A549 (cell line): ENCODE measurements at regions not wholly inside any gene's neighbourhood (a gene's known extent, or its start where the extent isn't known, plus 50 kb on each side); places are given as distances from the start of the nearest gene placed in this dataset.
"Not testable (repeated sequence)": the region's sequence is repeated elsewhere in the genome, so short reads cannot be mapped to it uniquely, and the experiment has no call there.

Experiments
- ATAC-seq, 2 experiments: fragments of 200-7000 bp in 1 of 2; fragments of >200 bp in 1 of 2; cut with Nextera tagmentation in 1 of 2; cut with Tn5 transposase in 1 of 2; 3 replicates each; pipeline versions ENCODE4 v1.8.0 to v1.9.1; 2018 to 2020; ENCODE audit warnings: mild to moderate bottlenecking in 1 of 2, moderate library complexity in 1 of 2
- CTCF ChIA-PET: fragments of 300-600 bp; sonication (Branson Sonifier 250); formaldehyde crosslinking; extraction: SDS; loops from one replicate; lab custom pipeline; 2021; ENCODE audit warnings: antibody characterized with exemption, inconsistent platforms; lab: Yijun Ruan, JAX
- POLR2A ChIA-PET: fragments of 350-600 bp; formaldehyde crosslinking; extraction: SDS; loops from one replicate; lab custom pipeline; 2021; ENCODE audit warnings: antibody characterized with exemption, inconsistent platforms; lab: Yijun Ruan, JAX
- DNase-seq, 2 experiments: peaks; one replicate each; pipeline versions ENCODE4 v3.0.0 to v3.0.0-alpha.2; 2011 to 2016; ENCODE audit warnings: low read depth in 1 of 2, low spot score in 1 of 2
- FAIRE-seq: peaks from 2 replicates; lab custom pipeline; 2011; peaks lifted over from hg19 to GRCh38; lab: Jason Lieb, UNC
- H3K27ac ChIP-seq, 2 experiments: fragments of >200 bp; sonication (Bioruptor Twin); formaldehyde crosslinking; 3 replicates each; pipeline ENCODE4 v1.5.1; 2016 to 2017
- H3K4me1 ChIP-seq: fragments of >200 bp; sonication (Bioruptor Twin); formaldehyde crosslinking; 3 replicates; pipeline ENCODE4 v1.6.1; 2016
- H3K4me2 ChIP-seq: fragments of >200 bp; sonication (Bioruptor Twin); formaldehyde crosslinking; 3 replicates; pipeline ENCODE4 v1.6.1; 2016
- H3K4me3 ChIP-seq: fragments of >200 bp; sonication (Bioruptor Twin); formaldehyde crosslinking; 3 replicates; pipeline ENCODE4 v1.5.1; 2016
- H3K9me3 ChIP-seq: fragments of >200 bp; sonication (Bioruptor Twin); formaldehyde crosslinking; 3 replicates; pipeline ENCODE4 v1.6.1; 2016
- CBX2 ChIP-seq: fragments of 200-600 bp; sonication (generic); IDR thresholded peaks from 2 replicates; pipeline ENCODE4 v1.6.1; 2016; ENCODE audit warnings: low read depth, mild to moderate bottlenecking, borderline replicate concordance
- CEBPB ChIP-seq, 2 experiments: fragments of >200 bp in 1 of 2; sonication (Bioruptor Twin) in 1 of 2; formaldehyde crosslinking in 1 of 2; IDR thresholded peaks; 2 replicates each; pipeline ENCODE4 v1.6.1; 2012 to 2016
- E2F6 ChIP-seq: IDR thresholded peaks from 2 replicates; pipeline ENCODE4 v1.6.1; 2012; ENCODE audit warnings: low read depth, borderline replicate concordance
- EHMT2 ChIP-seq: fragments of 200-600 bp; sonication (generic); IDR thresholded peaks from 2 replicates; pipeline ENCODE4 v1.6.1; 2016; ENCODE audit warnings: antibody characterized with exemption, low read depth, mild to moderate bottlenecking, moderate library complexity
- EP300 ChIP-seq, 2 experiments: fragments of >200 bp; sonication (Bioruptor Twin); formaldehyde crosslinking; IDR thresholded peaks; 2 replicates in 1 of 2; 3 replicates in 1 of 2; pipeline ENCODE4 v1.6.1; 2016 to 2017
- FOSB ChIP-seq: fragments of 250-450 bp; sonication (Bioruptor Pico); IDR thresholded peaks from 2 replicates; pipeline ENCODE4 v1.5.0; 2020; ENCODE audit warnings: mild to moderate bottlenecking, moderate library complexity
- FOXS1 ChIP-seq: fragments of 250-450 bp; sonication (Bioruptor Pico); IDR thresholded peaks from 2 replicates; pipeline ENCODE4 v1.5.0; 2020; ENCODE audit warnings: mild to moderate bottlenecking, moderate library complexity
- HDAC2 ChIP-seq: fragments of 200-600 bp; sonication (generic); IDR thresholded peaks from 2 replicates; pipeline ENCODE4 v1.6.1; 2016
- HOXA7 ChIP-seq: fragments of 250-450 bp; sonication (Bioruptor Pico); IDR thresholded peaks from 2 replicates; pipeline ENCODE4 v1.5.0; 2020; ENCODE audit warnings: mild to moderate bottlenecking, moderate library complexity
- JUN ChIP-seq, 2 experiments: fragments of >200 bp; sonication (Bioruptor Twin); formaldehyde crosslinking; IDR thresholded peaks; 2 replicates in 1 of 2; 3 replicates in 1 of 2; pipeline ENCODE4 v1.6.1; 2016 to 2017
- MAX ChIP-seq: IDR thresholded peaks from 2 replicates; pipeline ENCODE4 v1.6.1; 2012
- MAZ ChIP-seq: fragments of 150-350 bp; IDR thresholded peaks from 2 replicates; pipeline ENCODE4 v1.6.1; 2014; ENCODE audit warnings: antibody characterized with exemption, low read depth, low read length, borderline replicate concordance
- NFE2L2 ChIP-seq: fragments of 150-350 bp; conservative IDR thresholded peaks from 2 replicates; pipeline ENCODE4 v1.6.1; 2014; ENCODE audit warnings: low read length
- NPAS2 ChIP-seq: fragments of 250-450 bp; sonication (Bioruptor Pico); IDR thresholded peaks from 2 replicates; pipeline ENCODE4 v1.8.0; 2022; ENCODE audit warnings: mild to moderate bottlenecking, moderate library complexity, borderline replicate concordance
- POLR2A ChIP-seq: IDR thresholded peaks from 2 replicates; pipeline ENCODE4 v1.6.1; 2012; ENCODE audit warnings: mild to moderate bottlenecking, low read length
- POLR2AphosphoS2 ChIP-seq: conservative IDR thresholded peaks from 2 replicates; pipeline ENCODE4 v1.6.1; 2012; ENCODE audit warnings: low read length, improper control_type of control experiment, inconsistent platforms
- RFX5 ChIP-seq: fragments of 450-650 bp; IDR thresholded peaks from 2 replicates; pipeline ENCODE4 v1.7.1; 2014; ENCODE audit warnings: antibody characterized with exemption, mild to moderate bottlenecking, moderate library complexity
- SREBF2 ChIP-seq: fragments of 450-650 bp; IDR thresholded peaks from 2 replicates; pipeline ENCODE4 v1.6.1; 2014; ENCODE audit warnings: mild to moderate bottlenecking, moderate library complexity
- TFCP2L1 ChIP-seq: fragments of 250-450 bp; sonication (Bioruptor Pico); IDR thresholded peaks from 2 replicates; pipeline ENCODE4 v1.5.0; 2021; ENCODE audit warnings: mild to moderate bottlenecking
- USF2 ChIP-seq: fragments of 450-650 bp; IDR thresholded peaks from 2 replicates; pipeline ENCODE4 v1.6.1; 2014; ENCODE audit warnings: antibody characterized with exemption
- ZC3H11A ChIP-seq: fragments of 450-650 bp; IDR thresholded peaks from 2 replicates; pipeline ENCODE4 v1.6.1; 2014; ENCODE audit warnings: antibody characterized with exemption, mild to moderate bottlenecking
- WGBS: methylation state at CpG from one replicate; pipeline ENCODE4 v1.1.6; 2017; ENCODE audit errors: missing lambda C conversion rate; 5-methylcytosine and 5-hydroxymethylcytosine counted together

GRCh38 chr15:99487337-99487730 is 78.5 kb upstream of the MEF2A start:
- no peaks in the 10 kb centered on the region for H3K9me3 ChIP-seq
- no peak for DNase-seq
- POLR2A ChIA-PET, result interaction anchor here (0.7 kb wide), 1 partner anchor 16 kb away, joined by 3 read pairs; no protein-coding TSS in a partner anchor
- CTCF ChIA-PET, result interaction anchor here (1.0 to 1.3 kb wide), 2 partner anchors 12 to 78 kb away, joined by 3 read pairs; no protein-coding TSS in a partner anchor
- no peak for TF ChIP-seq SREBF2
- TF ChIP-seq, all 56 proteins: peak for 0
- no peak for ATAC-seq
- Histone ChIP-seq H3K4me3 (peak overlapping the region; percentile 45; the same call in 2 of the 3 replicates), H3K4me2 (peak overlapping the region; percentile 76), H3K4me1 (peaks cover 13% of the 10 kb centered on the region), H3K27ac (peak overlapping the region; percentile 47 to 80; a peak in 4 of 6 replicates)
- 96% methylated on average over 5 of the region's 5 CpGs for WGBS
- FAIRE-seq, result no peak

GRCh38 chr15:99492275-99492674 is 73.5 kb upstream of the MEF2A start:
- H3K4me2 ChIP-seq, result no peak overlapping the region
- TF ChIP-seq USF2 (no peak), CBX2 (no peak), FOSB (no peak), RFX5 (no peak), POLR2AphosphoS2 (no peak), E2F6 (no peak), MAX (no peak)
- TF ChIP-seq, all 56 proteins: peak for 0
- FAIRE-seq (no peak), DNase-seq (no peak), ATAC-seq (no peak)
- H3K9me3 ChIP-seq, result peaks cover 4% of the 10 kb centered on the region; the same call in 1 of the 3 replicates
- no peak overlapping the region for H3K4me3 ChIP-seq
- ChIA-PET CTCF (interaction anchor here (0.7 to 1.5 kb wide), 3 partner anchors 12 to 19 kb away, joined by 3 to 4 read pairs (median 3); no protein-coding TSS in a partner anchor), POLR2A (no interaction called here)
- WGBS, result 63% methylated on average over 6 of the region's 6 CpGs
- H3K4me1 ChIP-seq, result peaks cover 2% of the 10 kb centered on the region
- H3K27ac ChIP-seq, result no peak overlapping the region

GRCh38 chr15:99492716-99493115 is 73.1 kb upstream of the MEF2A start:
- no peak for FAIRE-seq
- no peak overlapping the region for H3K4me2 ChIP-seq
- TF ChIP-seq HDAC2, result no peak
- no peak for TF ChIP-seq ZC3H11A
- no peak for TF ChIP-seq EHMT2
- no peak for TF ChIP-seq CEBPB (IDR thresholded peaks at IDR 0.05)
- no peak for TF ChIP-seq MAZ
- no peak for TF ChIP-seq FOXS1 (CRISPR knock-in tag)
- TF ChIP-seq NPAS2 (CRISPR knock-in tag), result no peak
- no peak for TF ChIP-seq TFCP2L1 (CRISPR knock-in tag)
- POLR2A ChIA-PET, result no interaction called here
- CTCF ChIA-PET, result interaction anchor here (0.8 to 1.3 kb wide), 3 partner anchors 14 to 216 kb away, joined by 3 read pairs; no protein-coding TSS in a partner anchor
- ATAC-seq, result no peak
- DNase-seq, result no peak
- no peaks in the 10 kb centered on the region for H3K4me1 ChIP-seq
- H3K4me3 ChIP-seq, result no peak overlapping the region
- no peak overlapping the region for H3K27ac ChIP-seq
- WGBS, result 78% methylated on average over 10 of the region's 10 CpGs
- peaks cover 8% of the 10 kb centered on the region; the same call in 1 of the 3 replicates for H3K9me3 ChIP-seq

- no peak overlapping the region for H3K4me2 ChIP-seq
- no peak overlapping the region for H3K27ac ChIP-seq
- no peak for ATAC-seq
- CTCF ChIA-PET, result interaction anchor here (0.8 to 1.3 kb wide), 3 partner anchors 13 to 217 kb away, joined by 3 read pairs; no protein-coding TSS in a partner anchor
- H3K4me1 ChIP-seq, result no peaks in the 10 kb centered on the region
- 75% methylated on average over 11 of the region's 11 CpGs for WGBS
- TF ChIP-seq NFE2L2 (no peak), CEBPB (IDR thresholded peaks at IDR 0.05) (no peak), JUN (IDR thresholded peaks at IDR 0.05) (no peak), POLR2A (no peak), HOXA7 (CRISPR knock-in tag) (no peak), EP300 (IDR thresholded peaks at IDR 0.05) (no peak), SREBF2 (no peak), FOSB (no peak), FOXS1 (CRISPR knock-in tag) (no peak), MAX (no peak)
- TF ChIP-seq, all 56 proteins: peak for 0
- DNase-seq, result no peak
- Histone ChIP-seq H3K9me3 (peaks cover 8% of the 10 kb centered on the region; the same call in 1 of the 3 replicates), H3K4me3 (no peak overlapping the region)
- POLR2A ChIA-PET, result no interaction called here
- FAIRE-seq, result no peak
These were observed 72.3 kb upstream of the MEF2A start for GRCh38 chr15:99493461-99493860.

GRCh38 chr15:99494536-99495233 is 71.1 kb upstream of the MEF2A start:
- H3K9me3 ChIP-seq, H3K4me2 ChIP-seq, POLR2A ChIA-PET, H3K27ac ChIP-seq, H3K4me1 ChIP-seq, FAIRE-seq, H3K4me3 ChIP-seq, DNase-seq, ATAC-seq: not testable (repeated sequence)
- 84% methylated on average over 35 of the region's 40 CpGs for WGBS
- CTCF ChIA-PET, result interaction anchor here (0.8 to 1.5 kb wide), 5 partner anchors 10 to 262 kb away, joined by 3 to 5 read pairs (median 4); no protein-coding TSS in a partner anchor
